ENCODE measurements at regions not wholly inside any gene's neighbourhood (a gene's known extent, or its start where the extent isn't known, plus 50 kb on each side); places are given as distances from the start of the nearest gene placed in this dataset.

- DNase-seq (ENCODE audit: insufficient read length, low spot score) = no peak
- FAIRE-seq = no peak
Observed at GRCh38 chr16:49084628-49085390, 196.8 kb downstream of the CBLN1 start.

- FAIRE-seq (no peak), DNase-seq (ENCODE audit: insufficient read length, low spot score) (no peak)
Observed at GRCh38 chr16:49081554-49081953, 200.1 kb downstream of the CBLN1 start.

GRCh38 chr16:49081086-49081485 is 200.6 kb downstream of the CBLN1 start:
- no peak for FAIRE-seq
- DNase-seq (ENCODE audit: insufficient read length, low spot score) = no peak

- FAIRE-seq (no peak), DNase-seq (ENCODE audit: insufficient read length, low spot score) (no peak)
Observed at GRCh38 chr16:49078571-49078970, 203.1 kb downstream of the CBLN1 start.

GRCh38 chr16:49078104-49078503 is 203.5 kb downstream of the CBLN1 start:
- no peak for FAIRE-seq
- no peak for DNase-seq (ENCODE audit: insufficient read length, low spot score)

- FAIRE-seq (no peak), DNase-seq (ENCODE audit: insufficient read length, low spot score) (no peak)
Observed at GRCh38 chr16:49075709-49076108, 205.9 kb downstream of the CBLN1 start.

- FAIRE-seq = no peak
- no peak for DNase-seq (ENCODE audit: insufficient read length, low spot score)
Observed at GRCh38 chr16:49068224-49068623, 213.4 kb downstream of the CBLN1 start.

GRCh38 chr16:49067776-49068175 is 213.9 kb downstream of the CBLN1 start:
- DNase-seq (ENCODE audit: insufficient read length, low spot score) = no peak

GRCh38 chr16:49061137-49061714 is 220.4 kb downstream of the CBLN1 start:
- DNase-seq (ENCODE audit: insufficient read length, low spot score) = no peak

More at GRCh38 chr16:49067776-49068175, 213.9 kb downstream of the CBLN1 start:
- no peak for FAIRE-seq

GRCh38 chr16:49060728-49061127 is 220.9 kb downstream of the CBLN1 start:
- no peak for FAIRE-seq
- no peak for DNase-seq (ENCODE audit: insufficient read length, low spot score)

More at GRCh38 chr16:49061137-49061714, 220.4 kb downstream of the CBLN1 start:
- FAIRE-seq = no peak

GRCh38 chr16:49058382-49058781 is 223.3 kb downstream of the CBLN1 start:
- no peak for FAIRE-seq
- no peak for DNase-seq (ENCODE audit: insufficient read length, low spot score)

GRCh38 chr16:49057936-49058335 is 223.7 kb downstream of the CBLN1 start:
- DNase-seq (ENCODE audit: insufficient read length, low spot score) = no peak
- FAIRE-seq = no peak

- FAIRE-seq = no peak
Observed at GRCh38 chr16:49057391-49057790, 224.2 kb downstream of the CBLN1 start.

GRCh38 chr16:49056546-49056945 is 225.1 kb downstream of the CBLN1 start:
- DNase-seq (ENCODE audit: insufficient read length, low spot score) (no peak), FAIRE-seq (no peak)

More at GRCh38 chr16:49057391-49057790, 224.2 kb downstream of the CBLN1 start:
- no peak for DNase-seq (ENCODE audit: insufficient read length, low spot score)

GRCh38 chr16:49055824-49056545 is 225.7 kb downstream of the CBLN1 start:
- FAIRE-seq (no peak), DNase-seq (ENCODE audit: insufficient read length, low spot score) (no peak)

- FAIRE-seq (no peak), DNase-seq (ENCODE audit: insufficient read length, low spot score) (no peak)
Observed at GRCh38 chr16:49055291-49055690, 226.3 kb downstream of the CBLN1 start.

- DNase-seq (ENCODE audit: insufficient read length, low spot score) (no peak), FAIRE-seq (no peak)
Observed at GRCh38 chr16:49054606-49055005, 227.0 kb downstream of the CBLN1 start.

- no peak for DNase-seq (ENCODE audit: insufficient read length, low spot score)
- FAIRE-seq = no peak
Observed at GRCh38 chr16:49052846-49053245, 228.8 kb downstream of the CBLN1 start.

- no peak for FAIRE-seq
- DNase-seq (ENCODE audit: insufficient read length, low spot score) = no peak
Observed at GRCh38 chr16:49051576-49051975, 230.1 kb downstream of the CBLN1 start.

- DNase-seq (ENCODE audit: insufficient read length, low spot score) = no peak
- no peak for FAIRE-seq
Observed at GRCh38 chr16:49050607-49051006, 231.0 kb downstream of the CBLN1 start.

GRCh38 chr16:49049644-49050043 is 232.0 kb downstream of the CBLN1 start:
- FAIRE-seq (no peak), DNase-seq (ENCODE audit: insufficient read length, low spot score) (no peak)

GRCh38 chr16:49049191-49049590 is 232.4 kb downstream of the CBLN1 start:
- DNase-seq (ENCODE audit: insufficient read length, low spot score) = no peak

More at GRCh38 chr16:49049191-49049590, 232.4 kb downstream of the CBLN1 start:
- FAIRE-seq = no peak
